H1 (cell line): ENCODE measurements at regions not wholly inside any gene's neighbourhood (a gene's known extent, or its start where the extent isn't known, plus 50 kb on each side); places are given as distances from the start of the nearest gene placed in this dataset.

Source experiments
- CTCF ChIP-seq, 3 experiments: IDR thresholded peaks; 1 replicate in 2 of 3; 2 replicates in 1 of 3; pipeline versions ENCODE4 v1.5.1 to v1.6.1; 2011; ENCODE audit warnings: low read length in 3 of 3, mild to moderate bottlenecking in 3 of 3, inconsistent platforms in 2 of 3, low read depth in 1 of 3, moderate library complexity in 1 of 3; ENCODE audit not compliant: insufficient read depth in 1 of 3; ENCODE audit errors: control extremely low read depth in 1 of 3
- EZH2 ChIP-seq: fragments of 200-600 bp; sonication (generic); IDR thresholded peaks from 2 replicates; pipeline ENCODE4 v1.7.1; 2012; ENCODE audit warnings: low read depth, mild to moderate bottlenecking, moderate library complexity, low read length, inconsistent platforms; ENCODE audit not compliant: severe bottlenecking
- HDAC2 ChIP-seq, 2 experiments: fragments of 300-600 bp in 1 of 2; sonication (generic) in 1 of 2; IDR thresholded peaks; 2 replicates each; pipeline ENCODE4 v1.6.1; 2011 to 2012; ENCODE audit warnings: low read depth in 2 of 2, low read length in 2 of 2, mild to moderate bottlenecking in 2 of 2, moderate library complexity in 2 of 2, borderline replicate concordance in 1 of 2, inconsistent platforms in 1 of 2
- JUND ChIP-seq: IDR thresholded peaks from 2 replicates; pipeline ENCODE4 v1.6.1; 2011; ENCODE audit warnings: mild to moderate bottlenecking, improper control_type of control experiment, low read length
- NRF1 ChIP-seq: IDR thresholded peaks from 2 replicates; pipeline ENCODE4 v1.6.1; 2011; ENCODE audit warnings: mild to moderate bottlenecking, low read depth, low read length, improper control_type of control experiment
- PHF8 ChIP-seq: fragments of 200-600 bp; sonication (generic); conservative IDR thresholded peaks from 2 replicates; pipeline ENCODE4 v1.7.1; 2012; ENCODE audit warnings: low read depth, mild to moderate bottlenecking, inconsistent platforms, low read length, moderate library complexity
- POLR2A ChIP-seq, 2 experiments: IDR thresholded peaks; 1 replicate in 1 of 2; 2 replicates in 1 of 2; pipeline ENCODE4 v1.6.1; 2011; ENCODE audit warnings: low read depth in 2 of 2, low read length in 2 of 2, mild to moderate bottlenecking in 2 of 2; ENCODE audit errors: control extremely low read depth in 1 of 2
- POLR2AphosphoS5 ChIP-seq: IDR thresholded peaks from 2 replicates; pipeline ENCODE4 v1.6.1; 2011; ENCODE audit warnings: low read depth, low read length
- RFX5 ChIP-seq: IDR thresholded peaks from 2 replicates; pipeline ENCODE4 v1.6.1; 2011; ENCODE audit warnings: low read depth, low read length, improper control_type of control experiment, borderline replicate concordance
- YY1 ChIP-seq: IDR thresholded peaks from 2 replicates; pipeline ENCODE4 v1.6.1; 2011; ENCODE audit warnings: low read depth, mild to moderate bottlenecking, low read length
- TF ChIP-seq, protein P1 (sequence below): IDR thresholded peaks from 2 replicates; pipeline ENCODE4 v1.6.1; 2012; ENCODE audit warnings: inconsistent platforms
- TF ChIP-seq, protein P2 (sequence below): IDR thresholded peaks from 2 replicates; pipeline ENCODE4 v1.6.1; 2012; ENCODE audit warnings: inconsistent platforms
- TF ChIP-seq, protein P3 (sequence below): IDR thresholded peaks from 2 replicates; pipeline ENCODE4 v1.6.1; 2012; ENCODE audit warnings: low read length, inconsistent platforms

GRCh38 chr18:22713511-22713910, 219.6 kb upstream of the RBBP8 start:
- no peak for TF ChIP-seq CTCF (IDR thresholded peaks at IDR 0.05; ENCODE audit: control extremely low read depth in 1 of 3, insufficient read depth in 1 of 3, low read depth in 1 of 3, low read length in 3 of 3)
- no peak for TF ChIP-seq RFX5
- TF ChIP-seq YY1 = no peak
- no peak for TF ChIP-seq EZH2
- TF ChIP-seq POLR2AphosphoS5 = no peak
- TF ChIP-seq, protein P1, sequence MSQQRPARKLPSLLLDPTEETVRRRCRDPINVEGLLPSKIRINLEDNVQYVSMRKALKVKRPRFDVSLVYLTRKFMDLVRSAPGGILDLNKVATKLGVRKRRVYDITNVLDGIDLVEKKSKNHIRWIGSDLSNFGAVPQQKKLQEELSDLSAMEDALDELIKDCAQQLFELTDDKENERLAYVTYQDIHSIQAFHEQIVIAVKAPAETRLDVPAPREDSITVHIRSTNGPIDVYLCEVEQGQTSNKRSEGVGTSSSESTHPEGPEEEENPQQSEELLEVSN = no peak
- TF ChIP-seq, protein P2, sequence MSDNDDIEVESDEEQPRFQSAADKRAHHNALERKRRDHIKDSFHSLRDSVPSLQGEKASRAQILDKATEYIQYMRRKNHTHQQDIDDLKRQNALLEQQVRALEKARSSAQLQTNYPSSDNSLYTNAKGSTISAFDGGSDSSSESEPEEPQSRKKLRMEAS = no peak
- TF ChIP-seq NRF1 = no peak
- TF ChIP-seq HDAC2 (IDR thresholded peaks at IDR 0.05; ENCODE audit: borderline replicate concordance in 1 of 2, low read depth in 2 of 2, low read length in 2 of 2) = no peak
- TF ChIP-seq, protein P3, sequence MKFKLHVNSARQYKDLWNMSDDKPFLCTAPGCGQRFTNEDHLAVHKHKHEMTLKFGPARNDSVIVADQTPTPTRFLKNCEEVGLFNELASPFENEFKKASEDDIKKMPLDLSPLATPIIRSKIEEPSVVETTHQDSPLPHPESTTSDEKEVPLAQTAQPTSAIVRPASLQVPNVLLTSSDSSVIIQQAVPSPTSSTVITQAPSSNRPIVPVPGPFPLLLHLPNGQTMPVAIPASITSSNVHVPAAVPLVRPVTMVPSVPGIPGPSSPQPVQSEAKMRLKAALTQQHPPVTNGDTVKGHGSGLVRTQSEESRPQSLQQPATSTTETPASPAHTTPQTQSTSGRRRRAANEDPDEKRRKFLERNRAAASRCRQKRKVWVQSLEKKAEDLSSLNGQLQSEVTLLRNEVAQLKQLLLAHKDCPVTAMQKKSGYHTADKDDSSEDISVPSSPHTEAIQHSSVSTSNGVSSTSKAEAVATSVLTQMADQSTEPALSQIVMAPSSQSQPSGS = no peak
- no peak for TF ChIP-seq POLR2A (IDR thresholded peaks at IDR 0.05; ENCODE audit: control extremely low read depth in 1 of 2, low read depth in 2 of 2, low read length in 2 of 2)
- no peak for TF ChIP-seq PHF8
- TF ChIP-seq JUND = no peak
